ENCODE measurements at regions not wholly inside any gene's neighbourhood (a gene's known extent, or its start where the extent isn't known, plus 50 kb on each side); places are given as distances from the start of the nearest gene placed in this dataset.
A peak's percentile ranks its signal among the peaks of the same experiment; 100 is the strongest.

DNA sequence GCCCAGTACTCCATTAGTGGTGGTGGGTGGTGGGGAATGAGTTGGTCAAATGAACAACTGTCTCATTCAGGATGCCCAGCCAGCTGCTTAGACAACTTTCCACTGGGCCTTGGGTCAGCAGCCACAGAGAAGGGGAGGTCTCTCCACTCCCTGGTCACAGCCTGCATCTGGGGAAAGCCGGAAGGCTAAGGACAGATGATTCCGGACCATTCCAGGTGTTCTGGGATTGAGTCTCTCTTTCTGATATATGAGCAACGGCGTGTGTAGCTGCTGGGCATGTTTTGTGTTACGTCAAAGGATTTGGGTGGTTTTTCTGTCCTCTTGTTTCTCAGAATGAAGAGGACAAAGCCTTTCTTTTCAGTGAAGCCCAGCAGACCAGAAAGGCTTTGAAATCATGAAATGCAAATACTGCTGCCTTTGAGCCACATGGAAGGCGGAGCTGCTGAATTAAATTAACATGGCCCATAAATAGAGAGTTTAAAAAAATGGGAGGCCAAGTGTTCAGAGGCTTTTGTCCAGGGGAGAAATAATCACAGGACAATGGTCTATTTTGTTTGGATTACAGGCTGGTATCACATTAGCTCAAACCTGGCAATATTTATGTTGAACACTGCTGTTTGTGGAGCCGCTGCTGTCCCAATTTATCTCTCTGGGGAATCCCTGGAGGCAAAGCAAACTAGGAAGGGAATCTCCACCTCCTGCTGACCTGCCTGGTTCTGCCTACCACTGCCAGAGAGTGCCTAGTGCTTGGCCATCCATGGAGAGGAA, 234.4 kb upstream of the E2F8 start:
- no peaks in the 10 kb centered on the region for H3K4me1 Mint-ChIP-seq
- no peak overlapping the region for H3K4me3 Mint-ChIP-seq

DNA sequence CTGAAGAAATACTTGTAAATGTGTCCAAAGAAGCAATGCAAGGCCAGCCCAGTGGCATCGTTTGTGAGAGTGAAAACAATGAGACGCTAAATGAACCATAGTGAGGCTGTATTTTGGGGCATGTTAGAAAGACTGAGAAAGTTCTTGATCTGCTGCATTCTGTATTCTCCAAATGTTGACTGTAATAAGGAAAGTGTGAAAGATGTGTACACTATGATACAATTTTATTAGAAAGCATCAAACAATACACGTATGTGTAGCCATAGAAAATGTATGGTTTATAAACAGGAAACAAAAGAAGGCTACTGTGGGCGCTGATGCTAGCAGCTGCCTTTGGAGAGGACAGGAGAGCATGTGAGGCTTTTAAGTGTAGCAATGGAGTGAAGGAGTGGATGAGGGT, 233.5 kb upstream of the E2F8 start:
- peaks cover 0 to 5% (median 0%) of the 10 kb centered on the region in 7 donors for H3K9me3 Mint-ChIP-seq
- no peak for DNase-seq

More for the DNA sequence above, 234.4 kb upstream of the E2F8 start:
- H3K9me3 Mint-ChIP-seq, result peaks cover 0 to 5% (median 0%) of the 10 kb centered on the region in 7 donors
- DNase-seq (no peak), ATAC-seq (ENCODE audit: low read depth in 2 of 2) (no peak)
- no peak overlapping the region for H3K27ac Mint-ChIP-seq
- peaks cover 12 to 23% (median 17%) of the 10 kb centered on the region in 3 donors for H3K27me3 Mint-ChIP-seq
- no peaks in the 10 kb centered on the region for H3K36me3 Mint-ChIP-seq

DNA sequence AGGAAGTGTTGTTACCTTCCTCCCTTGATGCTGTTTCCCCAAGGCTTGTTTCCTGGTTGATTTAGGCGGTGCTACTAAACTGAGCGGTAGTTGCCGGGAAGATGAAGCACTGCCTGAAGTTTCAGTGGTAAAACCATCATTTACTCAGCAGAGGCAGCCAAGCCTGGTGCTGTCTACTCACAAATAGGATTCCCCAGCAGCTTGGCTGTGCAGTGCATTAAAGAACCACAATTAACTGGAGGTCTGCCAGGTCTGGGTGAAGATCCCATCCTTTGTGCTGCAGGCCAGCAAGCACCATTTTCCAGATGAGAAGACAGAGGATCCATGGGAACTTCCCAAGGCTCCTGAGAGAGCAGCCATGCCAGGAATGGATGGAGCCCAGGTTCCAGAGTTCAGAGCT, 231.9 kb upstream of the E2F8 start:
- H3K36me3 Mint-ChIP-seq, result no peaks in the 10 kb centered on the region
- no peaks in the 10 kb centered on the region for H3K4me1 Mint-ChIP-seq
- no peak overlapping the region for H3K4me3 Mint-ChIP-seq
- ATAC-seq (ENCODE audit: low read depth in 2 of 2) (no peak), DNase-seq (no peak)
- H3K27ac Mint-ChIP-seq, result no peak overlapping the region
- H3K27me3 Mint-ChIP-seq, result peaks cover 6 to 11% (median 11%) of the 10 kb centered on the region in 3 donors
- H3K9me3 Mint-ChIP-seq, result peaks cover 0 to 5% (median 0%) of the 10 kb centered on the region in 7 donors

More for the DNA sequence above, 233.5 kb upstream of the E2F8 start:
- Mint-ChIP-seq H3K27me3 (peaks cover 12 to 23% (median 17%) of the 10 kb centered on the region in 3 donors), H3K4me1 (no peaks in the 10 kb centered on the region), H3K4me3 (no peak overlapping the region), H3K36me3 (no peaks in the 10 kb centered on the region), H3K27ac (no peak overlapping the region)
- ATAC-seq (ENCODE audit: low read depth in 2 of 2), result no peak

GRCh38 chr11:19467904-19468303, 227.2 kb upstream of the E2F8 start:
- Mint-ChIP-seq H3K27ac (no peak overlapping the region), H3K27me3 (peaks cover 4 to 18% (median 8%) of the 10 kb centered on the region in 3 donors), H3K36me3 (no peaks in the 10 kb centered on the region), H3K9me3 (peaks cover 0 to 5% (median 0%) of the 10 kb centered on the region in 7 donors), H3K4me3 (no peak overlapping the region), H3K4me1 (no peaks in the 10 kb centered on the region)
- ATAC-seq (ENCODE audit: low read depth in 2 of 2), result no peak
- no peak for DNase-seq

DNA sequence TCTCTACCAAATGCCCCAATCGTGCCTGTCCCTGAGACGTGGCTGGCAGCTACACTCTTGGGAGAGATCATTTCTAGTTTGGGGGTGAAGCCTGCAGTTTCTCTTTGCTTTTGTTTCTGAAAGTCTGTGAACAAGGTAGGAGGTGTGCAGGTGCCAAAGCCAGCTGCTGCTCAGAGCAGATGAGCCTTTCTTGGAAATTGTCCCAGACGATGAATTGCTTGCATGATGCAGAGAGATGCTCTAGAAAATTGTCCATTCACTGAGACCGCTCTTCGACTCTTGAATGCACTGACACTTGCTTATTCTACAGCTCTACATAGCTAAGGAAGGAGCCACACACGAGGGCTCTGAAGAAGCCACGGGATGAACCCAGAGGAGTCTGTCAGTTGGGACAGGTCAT, 225.6 kb upstream of the E2F8 start:
- no peak overlapping the region for H3K4me3 Mint-ChIP-seq
- DNase-seq, result no peak
- no peaks in the 10 kb centered on the region for H3K36me3 Mint-ChIP-seq
- H3K27me3 Mint-ChIP-seq, result peaks cover 4 to 8% (median 8%) of the 10 kb centered on the region in 3 donors
- H3K9me3 Mint-ChIP-seq, result peaks cover 0 to 3% (median 0%) of the 10 kb centered on the region in 7 donors
- H3K27ac Mint-ChIP-seq, result no peak overlapping the region
- no peak for ATAC-seq (ENCODE audit: low read depth in 2 of 2)
- H3K4me1 Mint-ChIP-seq, result no peaks in the 10 kb centered on the region

GRCh38 chr11:19463976-19464375, 223.2 kb upstream of the E2F8 start:
- Mint-ChIP-seq H3K27me3 (peaks cover 11 to 17% (median 14%) of the 10 kb centered on the region in 3 donors), H3K4me1 (no peaks in the 10 kb centered on the region), H3K27ac (no peak overlapping the region), H3K4me3 (no peak overlapping the region), H3K9me3 (peaks cover 0 to 3% (median 0%) of the 10 kb centered on the region in 7 donors), H3K36me3 (no peaks in the 10 kb centered on the region)
- DNase-seq, result no peak
- ATAC-seq (ENCODE audit: low read depth in 2 of 2), result no peak

DNA sequence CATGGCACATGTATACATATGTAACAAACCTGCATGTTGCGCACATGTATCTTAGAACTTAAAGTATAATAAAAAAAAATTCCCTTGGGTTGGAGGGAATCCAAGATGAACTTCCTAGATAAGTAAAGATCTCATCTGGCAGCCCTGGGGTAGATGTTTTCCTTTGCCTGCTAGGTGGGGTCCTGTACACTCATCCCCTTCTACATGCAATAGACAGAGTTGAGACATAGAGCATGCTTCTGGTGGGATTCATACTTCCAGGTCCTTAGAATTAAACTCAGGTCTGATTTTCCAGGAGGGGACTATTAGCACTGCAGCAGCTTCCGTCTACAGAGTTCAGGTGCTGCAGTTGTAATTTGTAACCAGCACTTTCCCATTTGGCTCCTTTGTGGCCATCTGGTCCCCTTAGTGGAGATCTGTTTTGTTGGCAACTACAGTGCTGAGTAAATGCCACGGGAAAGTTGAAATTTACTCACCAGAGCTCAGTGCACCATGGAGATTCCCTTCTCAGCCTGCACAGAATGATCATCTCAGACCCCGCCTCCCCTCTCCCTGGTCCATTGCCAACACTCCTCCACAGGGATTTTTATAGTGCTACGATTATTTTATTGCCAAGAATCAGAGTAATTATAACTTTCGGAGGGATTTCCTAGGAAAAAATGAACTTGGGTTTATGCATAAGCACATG, 220.1 kb upstream of the E2F8 start:
- H3K9me3 Mint-ChIP-seq, result peaks cover 0 to 3% (median 2%) of the 10 kb centered on the region in 7 donors
- H3K27me3 Mint-ChIP-seq, result peaks cover 18 to 29% (median 23%) of the 10 kb centered on the region in 3 donors
- no peak for ATAC-seq (ENCODE audit: low read depth in 2 of 2)
- H3K4me3 Mint-ChIP-seq, result no peak overlapping the region
- H3K36me3 Mint-ChIP-seq, result no peaks in the 10 kb centered on the region
- H3K4me1 Mint-ChIP-seq, result peaks cover 0 to 4% (median 4%) of the 10 kb centered on the region in 3 donors
- DNase-seq, result no peak
- no peak overlapping the region for H3K27ac Mint-ChIP-seq

GRCh38 chr11:19459240-19459639, 218.5 kb upstream of the E2F8 start:
- Mint-ChIP-seq H3K4me1 (peaks cover 0 to 4% (median 4%) of the 10 kb centered on the region in 3 donors), H3K4me3 (no peak overlapping the region), H3K27me3 (peaks cover 18 to 35% (median 28%) of the 10 kb centered on the region in 3 donors), H3K9me3 (peaks cover 0 to 4% (median 3%) of the 10 kb centered on the region in 7 donors), H3K27ac (no peak overlapping the region), H3K36me3 (no peaks in the 10 kb centered on the region)
- ATAC-seq (ENCODE audit: low read depth in 2 of 2), result no peak
- DNase-seq, result no peak

- Mint-ChIP-seq H3K4me1 (peaks cover 0 to 4% (median 4%) of the 10 kb centered on the region in 3 donors), H3K4me3 (no peak overlapping the region), H3K36me3 (no peaks in the 10 kb centered on the region), H3K27ac (no peak overlapping the region), H3K27me3 (peaks cover 18 to 33% (median 33%) of the 10 kb centered on the region in 3 donors), H3K9me3 (peaks cover 0 to 4% (median 3%) of the 10 kb centered on the region in 7 donors)
- ATAC-seq (ENCODE audit: low read depth in 2 of 2) (no peak), DNase-seq (no peak)
Measured at GRCh38 chr11:19458721-19459120, 218.0 kb upstream of the E2F8 start.

- peaks cover 14 to 29% (median 28%) of the 10 kb centered on the region in 3 donors for H3K27me3 Mint-ChIP-seq
- ATAC-seq (ENCODE audit: low read depth in 2 of 2) (no peak), DNase-seq (no peak)
- H3K9me3 Mint-ChIP-seq, result peaks cover 0 to 4% (median 2%) of the 10 kb centered on the region in 7 donors
- H3K36me3 Mint-ChIP-seq, result no peaks in the 10 kb centered on the region
- H3K4me3 Mint-ChIP-seq, result no peak overlapping the region
- H3K4me1 Mint-ChIP-seq, result peaks cover 0 to 4% (median 4%) of the 10 kb centered on the region in 3 donors
- no peak overlapping the region for H3K27ac Mint-ChIP-seq
Measured at GRCh38 chr11:19458231-19458630, 217.5 kb upstream of the E2F8 start.

DNA sequence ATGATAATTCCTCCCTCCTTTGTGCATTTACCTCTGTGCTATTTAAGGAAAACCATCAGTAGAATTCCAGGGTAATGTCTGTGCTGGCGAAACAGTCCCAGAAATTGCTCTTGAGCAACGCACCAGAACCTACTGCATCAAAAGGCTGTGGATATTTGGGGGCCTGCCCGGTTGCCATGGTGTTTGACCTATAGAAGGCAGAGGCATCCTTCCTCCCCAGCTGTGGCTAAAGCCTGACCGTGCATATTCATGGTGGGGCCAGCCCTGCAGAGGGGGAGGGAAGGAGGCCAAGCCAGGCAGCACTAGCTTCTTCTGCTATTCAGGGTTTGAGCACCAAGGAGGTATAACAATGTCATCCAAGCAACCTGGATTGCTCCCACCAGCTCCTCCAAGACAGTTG, 215.0 kb upstream of the E2F8 start:
- H3K36me3 Mint-ChIP-seq, result no peaks in the 10 kb centered on the region
- DNase-seq (no peak), ATAC-seq (ENCODE audit: low read depth in 2 of 2) (no peak)
- H3K9me3 Mint-ChIP-seq, result peaks cover 0 to 4% (median 1%) of the 10 kb centered on the region in 7 donors
- H3K4me1 Mint-ChIP-seq, result peaks cover 0 to 4% (median 4%) of the 10 kb centered on the region in 3 donors
- H3K27ac Mint-ChIP-seq, result peak overlapping the region in 1 of 6 donors; percentile 12
- H3K4me3 Mint-ChIP-seq, result no peak overlapping the region
- peaks cover 14 to 43% (median 35%) of the 10 kb centered on the region in 3 donors for H3K27me3 Mint-ChIP-seq

DNA sequence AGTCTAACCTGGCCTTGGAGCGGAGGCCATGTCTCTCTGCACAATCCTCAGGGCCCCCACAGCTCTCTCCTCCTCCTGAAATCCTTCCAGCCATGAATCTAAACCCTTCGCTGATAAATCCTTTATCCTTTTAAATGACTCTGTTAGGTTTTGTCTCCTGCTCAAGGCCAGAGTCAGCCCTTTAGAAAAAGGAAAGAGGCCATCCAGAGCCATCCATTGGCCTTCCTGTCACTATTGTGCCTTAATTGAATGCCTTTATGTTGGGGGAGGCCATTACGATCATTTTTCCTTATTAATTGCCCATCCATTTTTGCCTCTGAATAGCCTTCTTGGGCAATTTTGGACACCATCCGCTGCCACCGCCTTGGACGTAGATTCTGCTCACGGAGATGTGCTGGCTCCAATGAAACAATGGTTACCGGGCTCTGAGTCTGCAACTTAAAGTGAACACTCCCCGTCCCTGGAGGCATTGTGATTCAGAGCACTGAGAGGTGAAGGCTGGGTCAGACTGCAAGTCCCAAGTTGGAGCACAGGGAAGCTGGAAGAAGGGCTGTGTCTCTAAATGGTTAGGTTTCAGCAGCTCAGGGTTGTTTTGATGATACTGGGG, 213.0 kb upstream of the E2F8 start:
- ATAC-seq (ENCODE audit: low read depth in 2 of 2) (no peak), DNase-seq (no peak)
- no peak overlapping the region for H3K4me3 Mint-ChIP-seq
- no peaks in the 10 kb centered on the region for H3K36me3 Mint-ChIP-seq
- H3K27me3 Mint-ChIP-seq, result peaks cover 7 to 40% (median 26%) of the 10 kb centered on the region in 3 donors
- peaks cover 0 to 4% (median 1%) of the 10 kb centered on the region in 7 donors for H3K9me3 Mint-ChIP-seq
- H3K27ac Mint-ChIP-seq, result no peak overlapping the region
- peaks cover 0 to 4% (median 4%) of the 10 kb centered on the region in 3 donors for H3K4me1 Mint-ChIP-seq

- no peak overlapping the region for H3K27ac Mint-ChIP-seq
- H3K9me3 Mint-ChIP-seq, result peaks cover 0 to 4% (median 0%) of the 10 kb centered on the region in 7 donors
- H3K36me3 Mint-ChIP-seq, result no peaks in the 10 kb centered on the region
- no peak for ATAC-seq (ENCODE audit: low read depth in 2 of 2)
- no peaks in the 10 kb centered on the region for H3K4me1 Mint-ChIP-seq
- H3K4me3 Mint-ChIP-seq, result no peak overlapping the region
- peaks cover 0 to 29% (median 15%) of the 10 kb centered on the region in 3 donors for H3K27me3 Mint-ChIP-seq
- no peak for DNase-seq
Measured at GRCh38 chr11:19451609-19452008, 210.9 kb upstream of the E2F8 start.

All from naive B cell (primary cell).